ENCODE measurements at regions not wholly inside any gene's neighbourhood (a gene's known extent, or its start where the extent isn't known, plus 50 kb on each side); places are given as distances from the start of the nearest gene placed in this dataset.

GRCh38 chr18:73119574-73119973 lies 251.8 kb upstream of the NETO1 start:
- no peak for TF ChIP-seq GATAD2B (conservative IDR thresholded peaks at IDR 0.05; ENCODE audit: low read depth)
- TF ChIP-seq RAD21 (IDR thresholded peaks at IDR 0.05; ENCODE audit: insufficient read depth, low read depth, low read length): no peak
- no peak for TF ChIP-seq CTCF (IDR thresholded peaks at IDR 0.05 in 2 of 3, conservative IDR thresholded peaks at IDR 0.05 in 1 of 3; ENCODE audit: control insufficient read depth in 2 of 3, extremely low read depth in 1 of 3, insufficient read depth in 1 of 3, low read depth in 3 of 3, low read length in 3 of 3)
- no peak for TF ChIP-seq MTA3 (IDR thresholded peaks at IDR 0.05; ENCODE audit: borderline replicate concordance, low read length)
- no peak for TF ChIP-seq WRNIP1 (IDR thresholded peaks at IDR 0.05; ENCODE audit: borderline replicate concordance, low read depth, low read length)
- no peak for TF ChIP-seq ASH2L (IDR thresholded peaks at IDR 0.05; ENCODE audit: borderline replicate concordance, low read depth)
- no peak for TF ChIP-seq MTA2 (IDR thresholded peaks at IDR 0.05; ENCODE audit: low read depth)
- no peak for TF ChIP-seq POLR2A (IDR thresholded peaks at IDR 0.05; ENCODE audit: low read depth, low read length)
- no peak for TF ChIP-seq FOXM1 (IDR thresholded peaks at IDR 0.05; ENCODE audit: low read depth, low read length)
- TF ChIP-seq SUZ12 (IDR thresholded peaks at IDR 0.05; ENCODE audit: unreplicated experiment): no peak
- TF ChIP-seq ZNF274 (IDR thresholded peaks at IDR 0.05; ENCODE audit: insufficient read depth, insufficient read length): no peak
- no peak for TF ChIP-seq ZNF592 (IDR thresholded peaks at IDR 0.05)
- no peak for TF ChIP-seq RFX5 (IDR thresholded peaks at IDR 0.05; ENCODE audit: low read depth, low read length)
